HG03139 (cell line): ENCODE measurements at regions not wholly inside any gene's neighbourhood (a gene's known extent, or its start where the extent isn't known, plus 50 kb on each side); places are given as distances from the start of the nearest gene placed in this dataset.

Experiments used
- ATAC-seq: cut with Tn5 transposase; IDR thresholded peaks from one replicate; pipeline ENCODE4 v1.9.1; 2021; ENCODE audit not compliant: unreplicated experiment

GRCh38 chr13:31956980-31957644 lies 74.5 kb upstream of the FRY start:
- ATAC-seq, result no peak

- ATAC-seq, result no peak
Measured at GRCh38 chr13:31957772-31958171, 73.8 kb upstream of the FRY start.

- no peak for ATAC-seq
Measured at GRCh38 chr13:31962731-31963370, 68.7 kb upstream of the FRY start.

- ATAC-seq, result no peak
Measured at GRCh38 chr13:31963631-31964030, 67.9 kb upstream of the FRY start.

GRCh38 chr13:31964168-31964567 lies 67.4 kb upstream of the FRY start:
- ATAC-seq, result no peak

- peak; percentile 80 for ATAC-seq
Measured at GRCh38 chr13:31965361-31966066, 66.1 kb upstream of the FRY start.

GRCh38 chr13:31967155-31967554 lies 64.4 kb upstream of the FRY start:
- no peak for ATAC-seq

- no peak for ATAC-seq
Measured at GRCh38 chr13:31968473-31968872, 63.1 kb upstream of the FRY start.

GRCh38 chr13:31970231-31970930 lies 61.2 kb upstream of the FRY start:
- ATAC-seq, result no peak

- no peak for ATAC-seq
Measured at GRCh38 chr13:31972453-31972852, 59.1 kb upstream of the FRY start.

GRCh38 chr13:31978021-31978420 lies 53.6 kb upstream of the FRY start:
- ATAC-seq, result no peak

GRCh38 chr13:31980830-31981229 lies 50.7 kb upstream of the FRY start:
- ATAC-seq, result no peak
